ENCODE measurements at regions not wholly inside any gene's neighbourhood (a gene's known extent, or its start where the extent isn't known, plus 50 kb on each side); places are given as distances from the start of the nearest gene placed in this dataset.

GRCh38 chr12:105487963-105488362 lies 157.5 kb downstream of the C12orf75 start:
- no peak for TF ChIP-seq SP1 (IDR thresholded peaks at IDR 0.05)
- TF ChIP-seq SUZ12 (IDR thresholded peaks at IDR 0.05): no peak
- TF ChIP-seq HDGF (IDR thresholded peaks at IDR 0.05; ENCODE audit: borderline replicate concordance): no peak
- TF ChIP-seq FOXA1 (IDR thresholded peaks at IDR 0.05): no peak
